Thoracic aorta (tissue), 2 donors: ENCODE measurements at regions not wholly inside any gene's neighbourhood (a gene's known extent, or its start where the extent isn't known, plus 50 kb on each side); places are given as distances from the start of the nearest gene placed in this dataset.

Experiments used
- ATAC-seq: fragments of 150-250 bp; one replicate; pipeline ENCODE4 v1.8.0; 2017; ENCODE audit warnings: low read depth; ENCODE audit not compliant: insufficient number of reproducible peaks, low FRiP score
- DNase-seq: peaks from one replicate; pipeline ENCODE4 v3.0.0-alpha.2; 2020; ENCODE audit warnings: low spot score
- H3K27ac ChIP-seq, 2 donors: fragments of 200-600 bp; sonication (generic); 1 replicate in 1 of 2; 2 replicates in 1 of 2; pipeline ENCODE4 v1.5.1; 2016; ENCODE audit warnings: mild to moderate bottlenecking in 2 of 2, moderate library complexity in 2 of 2
- H3K27me3 ChIP-seq: fragments of 200-600 bp; sonication (generic); replicated peaks from 2 replicates; pipeline ENCODE4 v1.6.0; 2016; ENCODE audit warnings: mild to moderate bottlenecking; ENCODE audit not compliant: insufficient read depth
- H3K36me3 ChIP-seq: fragments of 200-600 bp; sonication (generic); one replicate; pipeline ENCODE4 v1.5.1; 2016
- H3K4me1 ChIP-seq, 2 donors: fragments of 200-600 bp; sonication (generic); 1 replicate in 1 of 2; 2 replicates in 1 of 2; pipeline versions ENCODE4 v1.5.1 to v1.6.0; 2016; ENCODE audit warnings: low read depth in 2 of 2, mild to moderate bottlenecking in 1 of 2; ENCODE audit not compliant: control insufficient read depth in 1 of 2
- H3K4me3 ChIP-seq: fragments of 200-600 bp; sonication (generic); 2 replicates; pipeline ENCODE4 v1.5.1; 2016; ENCODE audit warnings: mild to moderate bottlenecking
- H3K9me3 ChIP-seq: fragments of 200-600 bp; sonication (generic); 2 replicates; pipeline ENCODE4 v1.5.1; 2016
- TF ChIP-seq, protein P1 (sequence below): fragments of 200-600 bp; sonication (generic); IDR thresholded peaks from one replicate; pipeline ENCODE4 v1.5.1; 2019; ENCODE audit warnings: antibody characterized with exemption

DNA sequence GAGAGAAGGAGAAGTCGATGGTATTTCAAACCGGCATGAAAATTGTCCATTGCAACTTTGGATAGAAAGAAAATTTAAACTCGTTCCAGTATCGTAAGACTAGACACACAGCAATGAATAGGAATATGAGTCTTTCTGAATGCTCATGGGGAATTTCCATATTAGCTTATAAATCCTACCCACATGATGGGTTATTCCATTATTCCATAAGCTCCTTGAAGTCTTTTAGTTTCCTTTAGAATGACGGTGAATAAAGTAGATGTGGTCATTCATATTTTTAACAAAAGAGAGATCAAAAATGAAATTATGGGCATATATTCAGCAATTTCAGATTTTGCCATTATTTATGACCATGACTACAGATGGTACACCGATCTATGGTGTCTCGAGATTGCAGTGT, 163.4 kb upstream of the HMGA2 start:
- Histone ChIP-seq H3K27ac (no peak overlapping the region), H3K4me1 (no peaks in the 10 kb centered on the region), H3K36me3 (no peaks in the 10 kb centered on the region), H3K27me3 (no peaks in the 10 kb centered on the region), H3K9me3 (no peaks in the 10 kb centered on the region), H3K4me3 (no peak overlapping the region)
- no peak for ATAC-seq
- TF ChIP-seq, protein P1, sequence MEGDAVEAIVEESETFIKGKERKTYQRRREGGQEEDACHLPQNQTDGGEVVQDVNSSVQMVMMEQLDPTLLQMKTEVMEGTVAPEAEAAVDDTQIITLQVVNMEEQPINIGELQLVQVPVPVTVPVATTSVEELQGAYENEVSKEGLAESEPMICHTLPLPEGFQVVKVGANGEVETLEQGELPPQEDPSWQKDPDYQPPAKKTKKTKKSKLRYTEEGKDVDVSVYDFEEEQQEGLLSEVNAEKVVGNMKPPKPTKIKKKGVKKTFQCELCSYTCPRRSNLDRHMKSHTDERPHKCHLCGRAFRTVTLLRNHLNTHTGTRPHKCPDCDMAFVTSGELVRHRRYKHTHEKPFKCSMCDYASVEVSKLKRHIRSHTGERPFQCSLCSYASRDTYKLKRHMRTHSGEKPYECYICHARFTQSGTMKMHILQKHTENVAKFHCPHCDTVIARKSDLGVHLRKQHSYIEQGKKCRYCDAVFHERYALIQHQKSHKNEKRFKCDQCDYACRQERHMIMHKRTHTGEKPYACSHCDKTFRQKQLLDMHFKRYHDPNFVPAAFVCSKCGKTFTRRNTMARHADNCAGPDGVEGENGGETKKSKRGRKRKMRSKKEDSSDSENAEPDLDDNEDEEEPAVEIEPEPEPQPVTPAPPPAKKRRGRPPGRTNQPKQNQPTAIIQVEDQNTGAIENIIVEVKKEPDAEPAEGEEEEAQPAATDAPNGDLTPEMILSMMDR, result no peak
- DNase-seq, result no peak

DNA sequence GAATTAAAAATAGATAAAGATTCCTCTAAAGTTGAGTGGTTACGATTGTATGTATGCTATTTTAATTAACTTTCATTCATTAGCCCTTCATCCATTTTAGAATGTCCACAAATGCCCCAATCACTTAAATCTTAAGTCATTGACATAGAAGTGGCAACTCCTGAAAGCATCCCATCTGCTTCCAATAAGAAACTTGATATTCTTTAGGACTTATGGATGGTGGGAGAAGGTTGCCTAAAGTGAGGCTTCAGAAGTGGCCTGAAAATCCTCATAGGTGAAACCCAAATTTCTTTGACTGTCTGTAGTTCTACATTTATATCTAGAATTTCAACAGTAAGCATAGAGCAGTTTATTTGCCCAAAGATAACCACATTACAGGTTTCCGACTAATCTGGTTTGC, 161.7 kb upstream of the HMGA2 start:
- TF ChIP-seq, protein P1, result no peak
- H3K9me3 ChIP-seq, result no peaks in the 10 kb centered on the region
- ATAC-seq, result no peak

DNA sequence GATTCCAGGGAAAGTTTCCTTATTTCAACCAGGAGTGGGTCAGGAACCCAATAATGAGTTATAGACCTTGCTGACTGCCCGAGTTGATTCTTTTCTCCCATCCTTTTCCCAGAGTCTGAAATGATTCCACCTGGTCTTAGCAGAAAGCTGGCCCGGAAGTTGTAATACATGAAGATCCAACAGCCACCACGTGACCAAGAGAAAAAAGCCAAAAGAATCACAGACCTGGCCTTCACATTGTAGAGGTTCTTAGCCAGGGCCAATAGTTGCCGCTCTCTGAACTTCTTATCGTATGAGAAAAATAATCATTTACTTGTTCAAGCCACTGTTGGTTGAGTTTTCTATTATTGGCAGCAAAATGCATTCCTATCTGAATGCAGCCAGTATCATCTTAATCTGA, 161.2 kb upstream of the HMGA2 start:
- Histone ChIP-seq H3K36me3 (no peaks in the 10 kb centered on the region), H3K4me1 (no peaks in the 10 kb centered on the region), H3K9me3 (no peaks in the 10 kb centered on the region), H3K4me3 (no peak overlapping the region), H3K27ac (no peak overlapping the region), H3K27me3 (no peaks in the 10 kb centered on the region)
- TF ChIP-seq, protein P1, result no peak
- ATAC-seq (no peak), DNase-seq (no peak)

More for the DNA sequence above, 161.7 kb upstream of the HMGA2 start:
- no peak overlapping the region for H3K4me3 ChIP-seq
- no peak for DNase-seq
- H3K4me1 ChIP-seq, result no peaks in the 10 kb centered on the region
- no peak overlapping the region for H3K27ac ChIP-seq
- no peaks in the 10 kb centered on the region for H3K36me3 ChIP-seq
- no peaks in the 10 kb centered on the region for H3K27me3 ChIP-seq

DNA sequence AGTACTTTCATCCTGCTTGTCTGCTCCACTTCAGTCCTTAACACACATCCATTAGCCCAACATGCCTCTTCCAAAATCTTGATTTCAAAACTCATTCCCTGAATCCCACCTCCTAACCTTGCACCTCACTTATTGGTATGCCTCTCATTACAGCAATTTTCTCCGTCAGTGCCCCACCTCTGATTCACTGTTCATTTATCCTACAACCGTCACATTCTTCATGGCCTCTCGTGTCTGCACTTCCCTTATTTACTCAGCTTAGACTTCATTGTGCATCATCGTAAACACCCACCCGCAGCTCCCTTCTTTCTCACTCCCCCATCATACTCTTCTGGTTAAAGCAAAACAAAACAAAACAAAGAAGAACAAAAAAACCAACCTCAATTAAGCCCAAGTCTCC, 160.6 kb upstream of the HMGA2 start:
- ATAC-seq, result no peak
- Histone ChIP-seq H3K4me3 (no peak overlapping the region), H3K4me1 (no peaks in the 10 kb centered on the region), H3K9me3 (no peaks in the 10 kb centered on the region), H3K36me3 (no peaks in the 10 kb centered on the region), H3K27ac (no peak overlapping the region), H3K27me3 (no peaks in the 10 kb centered on the region)
- TF ChIP-seq, protein P1, result no peak
- no peak for DNase-seq

DNA sequence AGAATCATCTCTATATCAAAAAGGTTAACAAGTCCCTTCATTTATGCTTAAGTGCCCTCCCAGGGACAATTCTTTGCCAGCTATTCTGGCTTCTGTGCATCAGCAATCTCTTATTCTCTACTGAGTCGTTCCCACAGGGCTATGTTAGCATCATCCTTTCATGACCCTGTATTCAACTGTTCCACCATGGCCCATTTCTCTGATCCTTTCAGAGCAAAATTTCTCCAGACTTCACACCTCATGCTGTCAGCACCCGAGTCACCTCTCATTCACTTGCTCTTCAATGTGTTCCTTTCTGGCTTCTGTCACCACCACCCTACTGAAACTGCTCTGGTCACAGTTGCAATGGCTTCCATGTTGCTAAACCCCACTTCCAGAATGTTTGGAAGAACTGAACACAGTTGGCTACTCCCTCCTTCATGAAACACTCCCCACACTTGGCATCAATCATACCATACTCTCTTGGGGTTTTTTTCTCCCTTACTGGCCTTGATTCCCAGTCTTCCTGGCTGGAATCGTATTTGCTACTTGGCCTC, 159.5 kb upstream of the HMGA2 start:
- H3K27ac ChIP-seq, result no peak overlapping the region
- H3K4me3 ChIP-seq, result no peak overlapping the region
- H3K27me3 ChIP-seq, result no peaks in the 10 kb centered on the region
- ATAC-seq, result no peak
- H3K4me1 ChIP-seq, result no peaks in the 10 kb centered on the region
- no peaks in the 10 kb centered on the region for H3K9me3 ChIP-seq
- TF ChIP-seq, protein P1, result no peak
- DNase-seq, result no peak
- H3K36me3 ChIP-seq, result no peaks in the 10 kb centered on the region
